IMR-90 (cell line): ENCODE measurements at regions not wholly inside any gene's neighbourhood (a gene's known extent, or its start where the extent isn't known, plus 50 kb on each side); places are given as distances from the start of the nearest gene placed in this dataset.

Source experiments
- CEBPB ChIP-seq: IDR thresholded peaks from 2 replicates; pipeline ENCODE4 v1.6.1; 2012; ENCODE audit warnings: low read depth, low read length, improper control_type of control experiment
- CHD1 ChIP-seq: IDR thresholded peaks from 2 replicates; pipeline ENCODE4 v1.6.1; 2012; ENCODE audit warnings: low read depth, low read length, improper control_type of control experiment
- FOS ChIP-seq: fragments of 150-350 bp; IDR thresholded peaks from 2 replicates; pipeline ENCODE4 v1.6.1; 2016; ENCODE audit warnings: low read depth, low read length
- MAFK ChIP-seq: IDR thresholded peaks from 2 replicates; pipeline ENCODE4 v1.6.1; 2012; ENCODE audit warnings: low read depth, low read length, improper control_type of control experiment
- POLR2A ChIP-seq: IDR thresholded peaks from 2 replicates; pipeline ENCODE4 v1.6.1; 2012; ENCODE audit warnings: mild to moderate bottlenecking, low read depth, low read length
- RAD21 ChIP-seq: IDR thresholded peaks from 2 replicates; pipeline ENCODE4 v1.6.1; 2012; ENCODE audit warnings: low read length, improper control_type of control experiment
- RCOR1 ChIP-seq: IDR thresholded peaks from 2 replicates; pipeline ENCODE4 v1.6.1; 2012; ENCODE audit warnings: mild to moderate bottlenecking, low read length, improper control_type of control experiment; ENCODE audit not compliant: insufficient replicate concordance
- RFX5 ChIP-seq: IDR thresholded peaks from 2 replicates; pipeline ENCODE4 v1.8.0; 2012; ENCODE audit warnings: low read depth, mild to moderate bottlenecking, low read length, moderate library complexity
- SMC3 ChIP-seq: fragments of 150-350 bp; IDR thresholded peaks from 2 replicates; pipeline ENCODE4 v1.6.1; 2016; ENCODE audit warnings: low read depth, mild to moderate bottlenecking, antibody characterized with exemption, low read length, moderate library complexity
- TF ChIP-seq, protein P1 (sequence below): conservative IDR thresholded peaks from 2 replicates; pipeline ENCODE4 v1.5.1; 2012; ENCODE audit warnings: mild to moderate bottlenecking, low read depth, low read length, improper control_type of control experiment
- TF ChIP-seq, protein P2 (sequence below): fragments of 150-350 bp; IDR thresholded peaks from 2 replicates; pipeline ENCODE4 v1.6.1; 2016; ENCODE audit warnings: low read depth, mild to moderate bottlenecking, low read length, moderate library complexity, borderline replicate concordance

DNA sequence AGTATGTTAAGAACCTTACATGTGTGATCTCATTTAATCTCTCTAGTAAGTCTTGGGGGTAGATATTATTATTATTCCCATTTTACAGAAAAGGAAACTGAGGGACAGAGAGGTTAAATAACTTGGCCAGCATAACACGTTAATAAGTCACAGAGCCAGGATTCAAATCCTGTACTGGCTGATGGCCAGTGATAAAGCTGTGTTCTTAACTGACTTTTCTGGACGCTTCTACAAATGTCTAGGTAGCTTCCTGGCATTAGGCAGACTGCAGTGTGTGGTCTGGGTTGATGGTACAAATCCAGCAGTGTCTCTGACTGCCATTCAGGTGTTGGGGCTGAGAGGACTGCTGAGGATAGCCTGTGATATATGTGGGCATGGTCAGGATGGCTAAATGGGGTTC lies 125.8 kb upstream of the CXCL14 start:
- TF ChIP-seq, protein P1, sequence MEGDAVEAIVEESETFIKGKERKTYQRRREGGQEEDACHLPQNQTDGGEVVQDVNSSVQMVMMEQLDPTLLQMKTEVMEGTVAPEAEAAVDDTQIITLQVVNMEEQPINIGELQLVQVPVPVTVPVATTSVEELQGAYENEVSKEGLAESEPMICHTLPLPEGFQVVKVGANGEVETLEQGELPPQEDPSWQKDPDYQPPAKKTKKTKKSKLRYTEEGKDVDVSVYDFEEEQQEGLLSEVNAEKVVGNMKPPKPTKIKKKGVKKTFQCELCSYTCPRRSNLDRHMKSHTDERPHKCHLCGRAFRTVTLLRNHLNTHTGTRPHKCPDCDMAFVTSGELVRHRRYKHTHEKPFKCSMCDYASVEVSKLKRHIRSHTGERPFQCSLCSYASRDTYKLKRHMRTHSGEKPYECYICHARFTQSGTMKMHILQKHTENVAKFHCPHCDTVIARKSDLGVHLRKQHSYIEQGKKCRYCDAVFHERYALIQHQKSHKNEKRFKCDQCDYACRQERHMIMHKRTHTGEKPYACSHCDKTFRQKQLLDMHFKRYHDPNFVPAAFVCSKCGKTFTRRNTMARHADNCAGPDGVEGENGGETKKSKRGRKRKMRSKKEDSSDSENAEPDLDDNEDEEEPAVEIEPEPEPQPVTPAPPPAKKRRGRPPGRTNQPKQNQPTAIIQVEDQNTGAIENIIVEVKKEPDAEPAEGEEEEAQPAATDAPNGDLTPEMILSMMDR = no peak
- no peak for TF ChIP-seq POLR2A
- TF ChIP-seq MAFK = no peak
- TF ChIP-seq FOS = no peak
- no peak for TF ChIP-seq SMC3
- TF ChIP-seq RFX5 = no peak
- TF ChIP-seq CEBPB = no peak
- no peak for TF ChIP-seq CHD1
- no peak for TF ChIP-seq RCOR1
- no peak for TF ChIP-seq RAD21
- TF ChIP-seq, protein P2, sequence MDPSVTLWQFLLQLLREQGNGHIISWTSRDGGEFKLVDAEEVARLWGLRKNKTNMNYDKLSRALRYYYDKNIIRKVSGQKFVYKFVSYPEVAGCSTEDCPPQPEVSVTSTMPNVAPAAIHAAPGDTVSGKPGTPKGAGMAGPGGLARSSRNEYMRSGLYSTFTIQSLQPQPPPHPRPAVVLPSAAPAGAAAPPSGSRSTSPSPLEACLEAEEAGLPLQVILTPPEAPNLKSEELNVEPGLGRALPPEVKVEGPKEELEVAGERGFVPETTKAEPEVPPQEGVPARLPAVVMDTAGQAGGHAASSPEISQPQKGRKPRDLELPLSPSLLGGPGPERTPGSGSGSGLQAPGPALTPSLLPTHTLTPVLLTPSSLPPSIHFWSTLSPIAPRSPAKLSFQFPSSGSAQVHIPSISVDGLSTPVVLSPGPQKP = no peak
